Stimulated activated CD4-positive, alpha-beta T cell treated with anti-CD3 and anti-CD28 coated beads, Interleukin-15, amount 100 ng/mL, for 1 hour (primary cell): ENCODE measurements at regions not wholly inside any gene's neighbourhood (a gene's known extent, or its start where the extent isn't known, plus 50 kb on each side); places are given as distances from the start of the nearest gene placed in this dataset.

Source experiments
- DNase-seq, 2 donors: peaks; one replicate each; pipeline ENCODE4 v3.0.0-alpha.2; 2020; ENCODE audit warnings: low read depth in 1 of 2, low spot score in 1 of 2

GRCh38 chr9:107064378-107064777 is 201.4 kb downstream of the ZNF462 start:
- no peak for DNase-seq

GRCh38 chr9:107065549-107065948 is 202.6 kb downstream of the ZNF462 start:
- DNase-seq = no peak

GRCh38 chr9:107067739-107068416 is 204.9 kb downstream of the ZNF462 start:
- no peak for DNase-seq

GRCh38 chr9:107068581-107068980 is 205.6 kb downstream of the ZNF462 start:
- no peak for DNase-seq

DNA sequence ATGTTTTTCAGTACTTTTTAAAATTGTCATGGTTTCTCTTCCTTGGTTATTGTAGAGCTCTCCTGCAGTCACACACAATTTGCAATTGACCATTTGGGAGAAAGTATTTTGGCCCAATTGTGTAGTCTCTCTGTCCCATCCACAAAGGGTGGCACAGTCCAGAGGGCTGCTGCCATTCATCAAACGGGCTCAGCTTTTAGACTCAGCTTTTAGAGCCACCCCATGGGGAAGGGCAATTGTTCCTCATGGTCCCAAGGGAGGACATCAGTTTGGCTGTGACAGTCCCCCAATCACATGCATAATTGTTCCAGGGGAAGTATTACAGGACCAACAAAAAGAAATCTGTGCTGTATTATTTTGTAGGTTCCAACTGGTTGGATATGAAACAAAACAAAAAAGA is 207.6 kb downstream of the ZNF462 start:
- no peak for DNase-seq

DNA sequence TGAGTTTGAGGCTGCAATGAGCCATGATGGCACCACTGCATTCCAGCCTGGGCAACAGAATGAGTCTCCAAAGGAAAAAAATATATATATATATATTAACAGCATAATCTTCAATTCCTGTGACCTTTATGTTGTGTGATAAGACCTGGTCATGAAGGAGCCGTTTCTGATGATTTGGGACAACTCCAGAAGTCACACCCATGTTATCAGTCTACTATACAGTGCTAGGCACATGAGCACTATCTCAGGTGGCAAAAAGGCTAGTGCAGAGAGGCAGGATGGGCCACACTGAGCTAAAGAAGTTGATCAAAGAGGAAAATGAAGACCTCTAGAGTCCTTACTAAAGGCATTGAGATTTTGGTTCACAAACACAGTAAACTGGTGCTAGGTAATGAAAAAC is 205.0 kb upstream of the RAD23B start:
- no peak for DNase-seq

DNA sequence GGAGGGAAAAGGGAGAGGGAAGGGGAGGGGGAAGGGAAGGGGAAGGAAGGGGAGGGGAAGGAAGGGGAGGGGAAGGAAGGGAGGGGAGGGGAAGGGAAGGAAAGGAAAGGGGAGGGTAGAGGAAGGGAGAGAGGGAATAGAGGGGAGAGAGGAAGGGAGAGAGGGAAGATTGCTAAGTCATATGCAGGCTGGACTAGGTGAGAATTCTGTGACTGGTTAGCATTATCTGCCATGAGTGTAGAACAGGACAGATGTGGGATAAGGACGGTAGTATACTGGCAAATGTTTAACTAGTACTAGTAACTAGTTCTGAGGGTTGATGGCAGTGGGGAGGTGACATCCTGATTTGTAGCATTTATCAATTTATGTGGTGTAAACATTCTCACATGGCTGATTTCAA is 203.5 kb upstream of the RAD23B start:
- no peak for DNase-seq

GRCh38 chr9:107080130-107080529 is 202.9 kb upstream of the RAD23B start:
- no peak for DNase-seq

DNA sequence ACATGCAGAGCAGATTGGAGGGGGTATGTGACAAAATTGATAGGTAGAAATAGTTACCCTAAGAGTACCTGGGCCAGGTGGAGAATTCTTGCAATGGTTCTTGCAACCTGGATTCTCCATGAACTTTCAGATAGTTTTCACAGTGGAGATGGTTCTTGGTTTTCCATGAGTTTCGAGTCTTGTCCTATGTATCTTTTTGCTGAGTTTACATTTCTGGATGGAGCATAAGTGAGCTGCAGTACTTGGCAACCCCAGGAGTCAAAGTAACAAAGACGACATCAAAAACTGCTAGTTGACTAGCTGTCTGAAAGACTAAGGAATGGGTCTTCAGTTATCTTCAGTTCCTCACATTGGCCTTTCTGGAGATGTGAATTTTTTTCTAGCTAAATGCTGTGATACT is 196.6 kb upstream of the RAD23B start:
- no peak for DNase-seq

GRCh38 chr9:107087222-107087621 is 195.9 kb upstream of the RAD23B start:
- no peak for DNase-seq

GRCh38 chr9:107090218-107090617 is 192.9 kb upstream of the RAD23B start:
- no peak for DNase-seq

DNA sequence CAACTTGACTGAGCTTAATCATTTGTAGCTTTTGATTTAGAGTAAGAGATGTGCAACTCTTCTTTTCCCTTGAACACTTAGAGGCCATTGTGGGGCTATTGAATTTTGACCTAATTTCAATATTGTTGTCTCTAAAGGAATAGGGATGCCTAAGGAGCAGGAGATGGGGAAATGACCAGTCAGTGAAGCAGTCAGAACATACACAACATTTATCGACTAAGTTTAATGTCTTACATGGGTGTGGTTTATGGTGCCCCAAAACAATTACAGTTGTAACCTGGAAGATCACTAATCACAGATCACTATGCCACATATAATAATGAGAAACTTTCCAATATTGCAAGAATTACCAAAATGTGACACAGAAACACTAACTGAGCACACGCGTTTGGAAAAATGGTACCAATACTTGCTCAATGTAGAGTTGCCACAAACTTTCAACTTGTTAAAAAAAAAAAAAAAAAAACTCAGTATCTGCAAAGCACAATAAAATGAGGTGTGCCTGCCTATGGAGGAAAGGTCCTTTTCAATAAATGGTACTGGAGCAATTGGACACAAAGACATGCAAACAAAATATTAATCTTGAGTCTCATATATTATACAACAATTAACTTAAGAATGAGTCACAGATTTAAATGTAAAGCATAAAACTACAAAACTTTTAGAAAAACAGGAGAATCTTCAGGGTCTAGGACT is 189.6 kb upstream of the RAD23B start:
- DNase-seq = no peak

DNA sequence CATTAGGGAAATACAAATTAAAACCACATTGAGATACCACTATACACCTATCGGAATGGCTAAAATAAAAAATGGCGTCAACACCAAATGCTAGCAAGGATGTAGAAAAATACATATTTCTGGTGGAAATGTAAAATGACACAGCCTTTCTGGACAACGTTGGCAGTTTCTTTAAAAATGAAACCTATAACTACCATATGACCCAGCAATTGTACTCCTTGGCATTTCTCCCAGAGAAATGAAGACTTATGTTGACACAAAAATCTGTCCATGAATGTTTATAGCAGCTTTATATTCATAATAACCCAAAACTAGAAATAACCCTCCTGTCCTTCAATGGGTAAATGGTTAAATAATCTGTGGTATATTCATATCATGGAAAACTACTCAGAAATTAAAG is 188.7 kb upstream of the RAD23B start:
- DNase-seq = no peak

- no peak for DNase-seq
Observed at GRCh38 chr9:107100591-107100990, 182.5 kb upstream of the RAD23B start.

DNA sequence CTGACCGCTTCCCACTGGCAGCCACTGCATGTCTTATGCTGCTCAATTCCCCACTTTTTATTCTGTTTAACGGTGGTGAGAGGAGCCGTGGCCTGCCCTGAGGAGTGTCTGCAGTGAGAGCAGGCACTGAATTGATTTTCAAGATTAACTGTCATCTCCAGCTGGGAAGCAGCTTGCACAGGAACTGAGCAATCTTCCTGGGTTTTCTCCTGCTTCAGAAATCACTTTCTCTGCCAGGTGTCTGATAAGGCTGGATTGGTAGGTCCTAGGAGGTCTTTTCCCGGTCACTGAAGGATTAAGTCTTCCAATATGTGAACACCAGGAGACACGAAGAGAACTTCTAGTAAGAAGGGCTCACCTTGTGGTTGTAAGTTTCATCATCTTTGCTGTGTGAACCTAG is 181.1 kb upstream of the RAD23B start:
- DNase-seq = no peak

DNA sequence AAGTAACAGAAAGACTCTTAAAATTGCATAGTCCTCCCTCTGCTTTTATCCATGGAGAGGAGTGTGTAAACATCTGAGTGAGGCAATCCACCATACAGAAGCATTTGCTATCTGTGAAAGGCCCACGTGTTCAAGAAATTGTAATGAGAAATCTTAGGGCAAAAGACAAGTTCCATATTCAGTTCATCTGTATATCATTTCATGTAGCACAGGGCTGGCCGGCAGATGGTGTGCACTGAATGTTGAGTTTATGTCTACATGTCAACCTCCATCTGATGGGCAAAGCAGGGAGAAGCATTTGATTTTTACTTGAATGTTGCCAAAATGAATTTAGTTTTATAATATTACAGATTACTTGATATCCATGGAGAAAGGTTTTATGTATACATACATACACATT is 179.5 kb upstream of the RAD23B start:
- no peak for DNase-seq

DNA sequence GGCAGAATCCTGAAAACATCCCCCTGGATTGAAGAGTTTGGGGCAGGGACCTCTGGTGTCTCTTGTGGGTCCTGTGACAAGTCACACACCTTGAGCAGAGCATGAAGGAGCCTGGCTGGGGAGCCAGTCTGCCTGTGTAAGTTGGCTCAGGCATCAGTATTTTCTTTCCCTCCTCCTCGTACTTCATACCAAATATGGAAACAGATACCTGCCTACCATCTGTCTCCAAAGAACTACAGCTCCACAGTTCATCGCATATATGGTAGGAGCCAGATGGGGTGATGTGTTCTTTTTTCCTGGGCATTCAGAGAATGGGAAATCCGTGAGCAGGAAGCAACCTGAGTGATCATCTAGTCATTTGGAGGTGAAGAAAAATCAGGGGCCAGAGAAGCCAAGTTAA is 177.3 kb upstream of the RAD23B start:
- no peak for DNase-seq

- DNase-seq = no peak
Observed at GRCh38 chr9:107106416-107106815, 176.7 kb upstream of the RAD23B start.

DNA sequence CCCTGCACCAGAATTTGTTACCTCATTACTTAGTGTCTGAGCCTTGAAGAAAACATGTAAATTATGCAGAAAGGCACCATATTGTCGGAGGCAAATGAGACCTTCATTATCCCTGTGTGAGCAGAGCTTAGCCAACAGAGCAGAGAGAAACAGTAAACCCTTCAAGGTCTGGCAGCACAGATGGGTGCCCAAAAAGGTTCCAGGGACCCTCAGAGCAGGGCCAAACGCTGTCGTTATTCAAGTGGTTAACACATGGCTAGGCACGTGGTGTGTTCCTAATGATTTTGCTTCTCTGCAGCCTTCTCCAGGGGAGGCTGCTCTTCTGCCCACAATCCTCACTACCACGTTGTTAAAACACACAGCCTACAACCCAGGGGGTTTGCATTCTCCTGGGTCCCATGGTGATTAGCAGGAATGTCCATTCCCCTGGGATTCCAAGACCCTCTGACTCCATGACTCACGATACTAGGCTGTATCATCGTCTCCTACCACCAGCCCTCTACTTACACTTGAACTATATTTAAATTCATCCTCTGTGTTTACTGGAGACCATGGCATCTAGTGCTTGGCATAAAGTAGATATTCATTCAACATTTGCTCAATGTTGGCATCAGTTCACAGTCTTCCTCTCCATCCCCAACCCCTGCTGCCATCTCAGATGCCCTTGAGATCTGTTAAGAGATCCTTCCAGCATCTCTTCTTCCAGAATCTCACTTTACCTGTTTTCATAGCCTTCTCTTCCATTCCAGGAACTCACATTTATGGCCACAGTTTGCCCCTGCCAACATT is 174.5 kb upstream of the RAD23B start:
- DNase-seq = no peak

GRCh38 chr9:107109324-107109723 is 173.8 kb upstream of the RAD23B start:
- DNase-seq = no peak

DNA sequence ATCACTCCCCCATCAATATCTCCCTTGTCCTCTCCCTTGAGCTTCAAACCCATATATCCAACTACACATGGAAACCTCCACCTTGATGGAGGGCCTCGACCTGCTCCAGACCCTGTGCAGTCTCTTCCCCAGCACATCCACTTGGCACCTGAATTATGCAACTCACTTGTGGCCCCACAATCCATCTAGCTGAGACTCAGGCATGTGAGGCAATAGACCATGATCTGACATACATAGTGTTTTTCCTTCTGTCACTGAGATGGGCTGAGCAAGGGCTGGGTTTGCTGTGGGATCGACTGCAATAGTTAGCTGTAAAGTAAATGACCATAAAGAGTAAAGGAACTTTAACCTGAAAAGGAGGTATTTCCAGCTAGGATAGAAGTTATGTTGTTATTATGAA is 172.9 kb upstream of the RAD23B start:
- no peak for DNase-seq

- DNase-seq = no peak
Observed at GRCh38 chr9:107112707-107113243, 170.3 kb upstream of the RAD23B start.
